ENCODE measurements at regions not wholly inside any gene's neighbourhood (a gene's known extent, or its start where the extent isn't known, plus 50 kb on each side); places are given as distances from the start of the nearest gene placed in this dataset.

DNA sequence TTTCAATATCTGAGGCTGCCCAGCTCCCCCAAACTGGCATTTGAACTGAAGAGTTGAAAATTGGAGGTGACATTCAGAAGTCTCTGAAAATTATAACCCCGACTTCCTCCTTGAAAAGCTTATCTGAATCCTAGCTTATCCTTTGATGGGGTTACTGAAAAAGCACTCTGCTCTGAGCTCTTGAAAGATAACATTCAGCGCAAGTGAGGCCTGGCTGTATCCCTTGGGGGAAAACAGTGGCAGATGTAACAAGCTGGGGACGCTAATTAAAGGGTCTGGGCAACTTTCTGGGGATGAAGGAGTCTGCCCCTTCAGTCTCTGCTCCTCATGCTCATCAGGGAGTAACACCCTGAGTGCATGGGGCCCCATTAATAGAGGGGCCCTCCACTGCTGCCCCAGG lies 402.0 kb upstream of the CADM1 start:
- DNase-seq = no peak

GRCh38 chr11:115905341-115906000 lies 401.3 kb upstream of the CADM1 start:
- no peak for DNase-seq

GRCh38 chr11:115903179-115903578 lies 399.0 kb upstream of the CADM1 start:
- DNase-seq = no peak

DNA sequence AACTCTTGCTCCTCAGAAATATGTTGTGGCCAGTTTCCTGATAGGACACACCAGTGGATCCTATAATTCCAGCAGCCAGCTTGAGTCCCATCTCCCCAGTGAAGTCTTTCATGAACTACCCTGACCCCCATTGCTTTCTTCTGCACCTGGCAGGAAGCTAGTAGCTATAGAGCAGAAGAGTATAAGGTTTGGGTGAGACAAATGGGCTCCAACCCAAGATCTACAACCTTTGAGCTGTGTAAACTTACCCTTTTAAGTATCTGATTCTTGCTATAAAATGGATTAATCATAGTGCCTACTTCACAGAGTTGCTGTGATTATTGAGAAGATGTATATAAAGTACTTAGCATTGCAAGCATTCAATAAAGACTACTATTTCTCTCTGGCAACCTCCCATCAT lies 396.9 kb upstream of the CADM1 start:
- DNase-seq = no peak

GRCh38 chr11:115900111-115900510 lies 395.9 kb upstream of the CADM1 start:
- no peak for DNase-seq

GRCh38 chr11:115897707-115898106 lies 393.5 kb upstream of the CADM1 start:
- no peak for DNase-seq

GRCh38 chr11:115896084-115896483 lies 391.9 kb upstream of the CADM1 start:
- DNase-seq = no peak

GRCh38 chr11:115895594-115895993 lies 391.4 kb upstream of the CADM1 start:
- DNase-seq = no peak

- no peak for DNase-seq
Measured at GRCh38 chr11:115894176-115894575, 390.0 kb upstream of the CADM1 start.

DNA sequence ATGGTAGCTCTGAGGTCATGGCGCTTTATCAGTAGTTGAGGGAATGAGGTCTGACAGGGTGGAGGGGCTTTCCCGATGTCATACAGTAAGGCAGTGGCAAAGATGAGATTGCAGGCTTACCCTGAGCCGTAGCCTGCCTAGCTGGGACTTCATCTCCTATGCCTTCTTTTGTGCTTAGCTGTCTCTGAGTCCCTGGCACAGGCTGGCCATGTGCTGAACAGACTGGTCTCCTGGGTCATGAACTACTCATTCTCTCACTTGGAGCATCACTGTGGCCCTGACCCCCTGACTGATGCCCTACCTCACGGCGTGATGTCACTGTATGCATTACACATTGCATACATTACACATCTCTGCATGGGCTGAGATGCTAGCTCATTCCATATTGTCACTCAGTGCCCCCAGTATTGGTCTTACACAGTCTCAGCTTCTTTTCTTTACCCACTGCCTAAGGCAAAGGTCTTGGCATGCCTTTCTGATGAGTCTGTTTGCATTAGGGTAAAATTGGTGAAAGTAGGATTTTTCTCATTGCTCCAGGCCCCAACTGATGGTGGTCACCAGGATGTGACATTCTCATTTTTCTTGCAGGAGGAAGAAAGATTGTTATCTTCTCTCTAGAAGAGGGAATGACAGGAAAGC lies 389.4 kb upstream of the CADM1 start:
- DNase-seq = no peak

- no peak for DNase-seq
Measured at GRCh38 chr11:115892016-115892415, 387.8 kb upstream of the CADM1 start.

GRCh38 chr11:115891581-115891980 lies 387.4 kb upstream of the CADM1 start:
- no peak for DNase-seq

DNA sequence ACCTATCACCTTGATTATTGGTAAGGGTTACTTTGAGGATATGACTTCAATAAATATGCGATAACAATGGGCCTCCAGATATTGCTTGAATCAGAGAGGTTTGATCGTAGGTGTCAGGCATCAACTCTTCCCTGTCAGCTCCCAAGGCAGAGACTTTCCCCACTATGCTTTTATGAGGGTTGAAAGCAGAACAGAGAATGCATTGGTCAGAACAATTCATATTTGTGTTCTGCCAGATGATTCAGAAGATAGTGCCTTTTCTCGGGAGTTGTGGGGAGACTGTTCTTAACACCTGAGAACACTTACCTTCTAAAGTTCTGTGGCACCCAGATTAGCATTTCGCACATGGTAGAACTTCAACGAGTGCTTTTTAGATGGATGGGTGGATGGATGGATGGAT lies 386.3 kb upstream of the CADM1 start:
- no peak for DNase-seq

DNA sequence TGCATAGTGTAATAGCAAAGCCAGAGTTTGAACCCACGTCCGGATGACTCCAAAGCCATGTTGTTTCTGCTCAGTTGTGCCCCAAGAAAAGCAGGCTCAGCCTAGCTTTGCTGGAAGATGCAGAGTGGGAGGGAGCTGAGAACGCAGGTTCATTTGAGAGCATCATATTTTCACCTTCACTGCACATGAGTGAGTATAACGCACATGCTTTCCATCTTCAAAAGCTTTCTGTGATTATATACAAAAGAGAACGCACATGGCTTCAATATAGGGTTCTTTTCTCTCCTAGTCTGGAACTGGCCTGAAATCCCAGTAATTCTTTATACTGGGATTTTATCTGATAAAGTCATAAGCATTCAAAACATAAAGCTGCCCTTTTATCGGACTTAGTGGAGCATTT lies 385.5 kb upstream of the CADM1 start:
- no peak for DNase-seq

- DNase-seq = no peak
Measured at GRCh38 chr11:115887727-115888126, 383.5 kb upstream of the CADM1 start.

- DNase-seq = peak; percentile 78
Measured at GRCh38 chr11:115887316-115887715, 383.1 kb upstream of the CADM1 start.

GRCh38 chr11:115886422-115886733 lies 382.2 kb upstream of the CADM1 start:
- DNase-seq = no peak

- DNase-seq = no peak
Measured at GRCh38 chr11:115885535-115886421, 381.6 kb upstream of the CADM1 start.

DNA sequence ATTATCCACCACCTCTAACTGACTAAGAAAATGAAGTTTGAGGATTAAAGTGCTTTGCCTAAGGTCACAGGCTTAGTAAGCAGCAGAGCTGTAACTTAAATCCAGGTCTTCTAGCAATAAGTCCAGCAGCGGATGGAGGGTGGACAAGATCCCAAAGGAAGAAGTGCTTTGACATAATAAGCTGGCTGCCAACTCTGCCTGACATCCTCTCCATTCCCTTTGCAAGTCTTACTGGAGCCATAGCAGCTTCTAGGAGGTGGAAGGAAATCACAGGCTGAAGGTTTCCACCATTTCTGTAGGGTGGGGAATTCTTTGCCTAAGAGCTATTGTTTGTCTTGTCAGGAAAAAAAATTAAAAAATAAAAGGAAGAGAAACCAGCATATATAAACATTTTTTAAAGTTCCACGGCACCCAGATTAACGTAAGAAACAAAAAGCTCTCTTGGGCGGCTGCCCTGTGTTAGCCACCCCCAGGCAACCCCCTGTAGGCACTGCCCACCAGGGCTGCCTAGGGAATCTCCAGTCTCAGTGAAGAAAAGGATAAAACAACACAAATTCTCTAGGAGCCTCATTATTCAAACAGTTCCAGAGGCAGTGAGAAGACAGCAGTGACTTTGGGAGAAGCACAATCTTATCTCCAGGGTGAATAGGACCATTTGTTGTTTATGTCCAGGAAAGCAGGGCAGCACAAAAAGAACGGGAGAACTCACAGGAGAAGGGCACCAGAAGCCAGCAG lies 380.8 kb upstream of the CADM1 start:
- DNase-seq = no peak

- no peak for DNase-seq
Measured at GRCh38 chr11:115874843-115875242, 370.6 kb upstream of the CADM1 start.

DNA sequence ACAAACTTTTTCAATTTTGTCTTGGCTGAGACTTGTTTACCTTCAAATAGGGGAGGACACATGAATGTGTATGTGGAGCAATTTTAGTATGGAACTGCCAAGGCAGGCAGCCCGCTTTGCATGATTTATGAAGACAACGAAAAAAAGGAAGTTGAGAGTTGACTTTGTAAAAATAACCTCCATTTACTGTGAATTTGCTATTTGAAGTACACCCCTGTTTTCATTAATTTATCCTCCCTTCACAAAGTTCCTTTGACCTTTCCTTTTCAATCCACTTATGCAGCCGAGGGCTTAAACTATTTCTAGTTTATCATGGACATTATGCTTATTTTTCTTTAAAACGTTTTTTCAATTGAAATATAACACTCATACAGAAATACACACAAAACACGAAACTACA lies 369.6 kb upstream of the CADM1 start:
- no peak for DNase-seq

GRCh38 chr11:115872416-115872815 lies 368.2 kb upstream of the CADM1 start:
- no peak for DNase-seq

DNA sequence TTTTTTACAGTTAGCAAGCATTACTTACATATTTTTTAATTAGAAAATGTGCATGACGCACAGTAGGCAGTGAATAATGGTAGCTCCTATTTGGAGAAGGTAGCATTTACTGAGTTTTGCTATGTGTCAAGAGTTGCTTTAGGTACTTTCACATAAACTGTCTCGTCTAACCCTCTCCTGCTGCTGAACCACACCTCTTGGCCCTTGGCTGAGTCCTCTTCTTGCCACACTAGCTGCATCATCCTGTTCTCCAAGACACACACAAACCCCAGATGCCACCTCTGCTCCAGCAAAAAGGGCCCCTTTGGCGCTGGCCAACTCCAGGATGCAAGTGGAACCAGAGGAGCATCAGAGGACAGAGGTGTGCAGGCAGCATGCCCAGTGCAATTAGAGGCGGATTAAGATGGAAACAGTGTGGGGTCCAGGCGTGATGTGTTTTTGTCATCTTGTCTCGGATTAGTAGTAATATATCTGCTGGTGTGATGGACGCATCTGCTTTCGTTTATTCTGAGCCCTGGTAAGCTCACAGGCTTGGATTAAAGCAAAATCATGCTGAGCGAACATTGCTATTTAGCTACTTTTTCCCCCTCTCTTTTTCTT lies 367.0 kb upstream of the CADM1 start:
- DNase-seq = no peak
